Trophoblast cell (in vitro differentiated cells and primary cell): ENCODE measurements at regions not wholly inside any gene's neighbourhood (a gene's known extent, or its start where the extent isn't known, plus 50 kb on each side); places are given as distances from the start of the nearest gene placed in this dataset.
"Not testable (repeated sequence)": the region's sequence is repeated elsewhere in the genome, so short reads cannot be mapped to it uniquely, and the experiment has no call there.

Experiments used
- DNase-seq, 2 donors: peaks; one replicate each; pipeline ENCODE4 v3.0.0-alpha.2; 2016
- H2AFZ ChIP-seq: 2 replicates; pipeline ENCODE4 v1.6.1; 2013; ENCODE audit warnings: low read length, moderate library complexity, mild to moderate bottlenecking; ENCODE audit not compliant: insufficient read depth, poor library complexity
- H2AK5ac ChIP-seq: 2 replicates; pipeline ENCODE4 v1.6.1; 2013; ENCODE audit warnings: mild to moderate bottlenecking, low read length
- H2BK120ac ChIP-seq: 2 replicates; pipeline ENCODE4 v1.6.1; 2013; ENCODE audit warnings: low read length, mild to moderate bottlenecking, moderate library complexity; ENCODE audit not compliant: insufficient read depth, poor library complexity
- H2BK12ac ChIP-seq: 2 replicates; pipeline ENCODE4 v1.6.1; 2013; ENCODE audit warnings: mild to moderate bottlenecking, low read length, moderate library complexity
- H2BK5ac ChIP-seq: 2 replicates; pipeline ENCODE4 v1.6.1; 2013; ENCODE audit warnings: low read length, low read depth, moderate library complexity, mild to moderate bottlenecking; ENCODE audit not compliant: poor library complexity
- H3K14ac ChIP-seq: 2 replicates; pipeline ENCODE4 v1.6.1; 2013; ENCODE audit warnings: mild to moderate bottlenecking, low read length
- H3K18ac ChIP-seq: 2 replicates; pipeline ENCODE4 v1.6.1; 2013; ENCODE audit warnings: mild to moderate bottlenecking, low read length
- H3K23ac ChIP-seq: 2 replicates; pipeline ENCODE4 v1.6.1; 2013; ENCODE audit warnings: low read length
- H3K27ac ChIP-seq: 2 replicates; pipeline ENCODE4 v1.5.1; 2013; ENCODE audit warnings: low read depth, mild to moderate bottlenecking, inconsistent platforms, low read length, moderate library complexity
- H3K27me3 ChIP-seq: 2 replicates; pipeline ENCODE4 v1.6.1; 2013; ENCODE audit warnings: inconsistent platforms, mild to moderate bottlenecking, low read length, moderate library complexity; ENCODE audit not compliant: insufficient read depth
- H3K36me3 ChIP-seq, 2 experiments: 1 replicate in 1 of 2; 2 replicates in 1 of 2; pipeline ENCODE4 v1.6.1; 2013; ENCODE audit warnings: low read length in 2 of 2, mild to moderate bottlenecking in 2 of 2, moderate library complexity in 1 of 2; ENCODE audit not compliant: insufficient read depth in 2 of 2, control insufficient read depth in 1 of 2
- H3K4ac ChIP-seq: 2 replicates; pipeline ENCODE4 v1.6.1; 2013; ENCODE audit warnings: low read depth, mild to moderate bottlenecking, low read length, moderate library complexity
- H3K4me1 ChIP-seq, 2 experiments: 1 replicate in 1 of 2; 2 replicates in 1 of 2; pipeline ENCODE4 v1.6.1; 2013; ENCODE audit warnings: low read length in 2 of 2, mild to moderate bottlenecking in 2 of 2, moderate library complexity in 1 of 2; ENCODE audit not compliant: insufficient read depth in 2 of 2, control insufficient read depth in 1 of 2
- H3K4me2 ChIP-seq: 2 replicates; pipeline ENCODE4 v1.6.1; 2013; ENCODE audit warnings: inconsistent platforms, mild to moderate bottlenecking, low read length, moderate library complexity
- H3K4me3 ChIP-seq: 2 replicates; pipeline ENCODE4 v1.5.1; 2013; ENCODE audit warnings: mild to moderate bottlenecking, low read depth, low read length, inconsistent platforms
- H3K79me1 ChIP-seq: one replicate; pipeline ENCODE4 v1.6.1; 2013; ENCODE audit warnings: low read length
- H3K79me2 ChIP-seq: 2 replicates; pipeline ENCODE4 v1.6.1; 2013; ENCODE audit warnings: low read length, mild to moderate bottlenecking; ENCODE audit not compliant: control insufficient read depth, insufficient read depth, poor library complexity
- H3K9ac ChIP-seq: 2 replicates; pipeline ENCODE4 v1.6.1; 2013; ENCODE audit warnings: mild to moderate bottlenecking, low read length
- H3K9me3 ChIP-seq: 2 replicates; pipeline ENCODE4 v1.6.1; 2013; ENCODE audit warnings: low read depth, mild to moderate bottlenecking, control low read depth, inconsistent platforms, low read length; ENCODE audit not compliant: insufficient read depth
- H4K12ac ChIP-seq: 2 replicates; pipeline ENCODE4 v1.6.1; 2013; ENCODE audit warnings: low read depth, mild to moderate bottlenecking, low read length, moderate library complexity
- H4K8ac ChIP-seq: 2 replicates; pipeline ENCODE4 v1.6.1; 2013; ENCODE audit warnings: low read depth, mild to moderate bottlenecking, low read length, moderate library complexity
- H4K91ac ChIP-seq: one replicate; pipeline ENCODE4 v1.6.1; 2013; ENCODE audit warnings: low read depth, mild to moderate bottlenecking, low read length, moderate library complexity
- WGBS: extraction: QIAGEN DNeasy Blood & Tissue Kit; methylation state at CpG from one replicate; pipeline ENCODE4 v1.1.7; 2013; ENCODE audit warnings: missing lambda C conversion rate; ENCODE audit not compliant: insufficient read length, insufficient coverage; ENCODE audit errors: extremely low coverage; 5-methylcytosine and 5-hydroxymethylcytosine counted together

GRCh38 chr7:119256001-119256400 is 1017.0 kb upstream of the KCND2 start:
- no peak overlapping the region for H3K27ac ChIP-seq
- no peak overlapping the region for H3K9ac ChIP-seq
- no peak overlapping the region for H3K4ac ChIP-seq
- H4K91ac ChIP-seq = no peak overlapping the region
- no peak overlapping the region for H3K14ac ChIP-seq
- no peaks in the 10 kb centered on the region for H3K4me1 ChIP-seq
- H3K79me2 ChIP-seq = no peaks in the 10 kb centered on the region
- no peak overlapping the region for H3K23ac ChIP-seq
- H3K27me3 ChIP-seq = no peaks in the 10 kb centered on the region
- no peak overlapping the region for H2BK12ac ChIP-seq
- no peak overlapping the region for H2AK5ac ChIP-seq
- H3K9me3 ChIP-seq = no peaks in the 10 kb centered on the region
- no peak overlapping the region for H4K8ac ChIP-seq
- H3K79me1 ChIP-seq = no peaks in the 10 kb centered on the region
- no peak overlapping the region for H3K4me3 ChIP-seq
- no peak overlapping the region for H3K4me2 ChIP-seq
- H3K18ac ChIP-seq = no peak overlapping the region
- H3K36me3 ChIP-seq = no peaks in the 10 kb centered on the region
- no peak for DNase-seq
- no peak overlapping the region for H2AFZ ChIP-seq
- no peak overlapping the region for H4K12ac ChIP-seq
- no peak overlapping the region for H2BK120ac ChIP-seq
- H2BK5ac ChIP-seq = no peak overlapping the region

- H4K8ac ChIP-seq = no peak overlapping the region
- no peaks in the 10 kb centered on the region for H3K4me1 ChIP-seq
- H3K23ac ChIP-seq = no peak overlapping the region
- H3K4me2 ChIP-seq = no peak overlapping the region
- H2BK120ac ChIP-seq = no peak overlapping the region
- no peak overlapping the region for H2BK5ac ChIP-seq
- no peaks in the 10 kb centered on the region for H3K9me3 ChIP-seq
- H2BK12ac ChIP-seq = no peak overlapping the region
- no peak overlapping the region for H3K9ac ChIP-seq
- no peak overlapping the region for H3K4ac ChIP-seq
- H3K14ac ChIP-seq = no peak overlapping the region
- no peaks in the 10 kb centered on the region for H3K27me3 ChIP-seq
- no peak overlapping the region for H3K27ac ChIP-seq
- H3K4me3 ChIP-seq = no peak overlapping the region
- no peak for DNase-seq
- no peaks in the 10 kb centered on the region for H3K79me2 ChIP-seq
- no peaks in the 10 kb centered on the region for H3K79me1 ChIP-seq
- H2AK5ac ChIP-seq = no peak overlapping the region
- WGBS = no CpG with 5 or more reads among the region's 3 CpGs
- no peak overlapping the region for H4K12ac ChIP-seq
- no peak overlapping the region for H2AFZ ChIP-seq
- H3K36me3 ChIP-seq = no peaks in the 10 kb centered on the region
- no peak overlapping the region for H4K91ac ChIP-seq
- no peak overlapping the region for H3K18ac ChIP-seq
Observed at GRCh38 chr7:119256446-119257131, 1016.4 kb upstream of the KCND2 start.

- H3K18ac ChIP-seq, H3K4me2 ChIP-seq, DNase-seq, H2AFZ ChIP-seq, H3K9ac ChIP-seq, H3K23ac ChIP-seq, H2BK5ac ChIP-seq, H3K79me1 ChIP-seq, H3K4ac ChIP-seq, H3K79me2 ChIP-seq, H3K9me3 ChIP-seq, H4K12ac ChIP-seq, H2AK5ac ChIP-seq, H4K8ac ChIP-seq, H3K4me3 ChIP-seq, H4K91ac ChIP-seq, H3K27ac ChIP-seq, H2BK12ac ChIP-seq, H3K27me3 ChIP-seq, H3K14ac ChIP-seq, H2BK120ac ChIP-seq, H3K36me3 ChIP-seq, H3K4me1 ChIP-seq: not testable (repeated sequence)
- no CpG with 5 or more reads among the region's 2 CpGs for WGBS
Observed at GRCh38 chr7:119266790-119267189, 1006.2 kb upstream of the KCND2 start.

DNA sequence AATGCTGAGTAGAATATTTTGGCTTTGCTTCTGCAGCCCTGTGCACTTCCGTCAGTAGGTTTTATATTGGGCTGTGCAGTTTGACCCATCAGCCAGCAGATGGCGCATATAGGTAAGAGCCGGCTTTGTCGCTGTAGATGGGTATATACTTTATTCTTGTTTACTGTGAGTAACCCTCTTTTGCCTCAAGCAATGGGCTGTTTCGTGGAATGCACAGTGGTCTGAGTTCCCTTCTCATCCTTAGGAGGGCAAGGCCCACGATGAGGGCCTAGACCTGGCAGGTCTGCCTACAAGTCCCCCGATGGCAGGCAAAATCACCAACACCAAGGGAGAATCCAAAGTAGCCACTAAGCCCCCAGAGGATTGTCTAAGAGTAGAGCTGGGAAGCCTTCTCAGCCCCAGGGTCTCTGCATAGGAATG is 1002.9 kb upstream of the KCND2 start:
- Histone ChIP-seq H4K8ac (no peak overlapping the region), H3K9ac (no peak overlapping the region), H2BK12ac (no peak overlapping the region), H3K79me2 (no peaks in the 10 kb centered on the region), H3K27ac (no peak overlapping the region), H4K12ac (no peak overlapping the region), H3K14ac (no peak overlapping the region), H3K4me3 (no peak overlapping the region), H3K4me2 (no peak overlapping the region), H2AK5ac (no peak overlapping the region), H4K91ac (no peak overlapping the region), H2BK120ac (no peak overlapping the region), H3K36me3 (no peaks in the 10 kb centered on the region), H3K9me3 (peaks cover 1% of the 10 kb centered on the region), H3K18ac (no peak overlapping the region), H3K79me1 (no peaks in the 10 kb centered on the region), H3K27me3 (no peaks in the 10 kb centered on the region), H3K23ac (no peak overlapping the region), H2BK5ac (no peak overlapping the region), H2AFZ (no peak overlapping the region), H3K4ac (no peak overlapping the region), H3K4me1 (peaks cover 2 to 5% of the 10 kb centered on the region in 2 experiments)
- no CpG with 5 or more reads among the region's 7 CpGs for WGBS
- peak; percentile 42 to 86 for DNase-seq
